Nephron progenitor cell (in vitro differentiated cells): ENCODE measurements at regions not wholly inside any gene's neighbourhood (a gene's known extent, or its start where the extent isn't known, plus 50 kb on each side); places are given as distances from the start of the nearest gene placed in this dataset.

Source experiments
- DNase-seq: peaks from one replicate; pipeline ENCODE4 v3.0.0; 2021
- H3K27ac Mint-ChIP-seq: 2 replicates; pipeline ENCODE4 v1.8.0; 2021; ENCODE audit warnings: mild to moderate bottlenecking, moderate library complexity, mixed read lengths
- H3K27me3 Mint-ChIP-seq: 2 replicates; pipeline ENCODE4 v1.8.0; 2021; ENCODE audit warnings: mild to moderate bottlenecking, low read depth, mixed read lengths; ENCODE audit not compliant: poor library complexity
- H3K36me3 Mint-ChIP-seq: 2 replicates; pipeline ENCODE4 v1.8.0; 2021; ENCODE audit warnings: low read depth, mixed read lengths
- H3K4me1 Mint-ChIP-seq: 2 replicates; pipeline ENCODE4 v1.8.0; 2021; ENCODE audit warnings: mixed read lengths
- H3K4me3 Mint-ChIP-seq: 2 replicates; pipeline ENCODE4 v1.8.0; 2021; ENCODE audit warnings: mild to moderate bottlenecking, moderate library complexity, mixed read lengths
- H3K9me3 Mint-ChIP-seq: 2 replicates; pipeline ENCODE4 v1.8.0; 2021; ENCODE audit warnings: mild to moderate bottlenecking, moderate library complexity, mixed read lengths
- CTCF ChIP-seq: fragments of 200-600 bp; sonication (generic); IDR thresholded peaks from 2 replicates; pipeline ENCODE4 v1.5.0; 2021; ENCODE audit warnings: antibody characterized with exemption

GRCh38 chr1:90784186-90784847 is 67.2 kb upstream of the BARHL2 start:
- DNase-seq = no peak
- Mint-ChIP-seq H3K4me1 (no peaks in the 10 kb centered on the region), H3K4me3 (no peak overlapping the region), H3K9me3 (peaks cover 3% of the 10 kb centered on the region), H3K27me3 (no peaks in the 10 kb centered on the region), H3K36me3 (no peaks in the 10 kb centered on the region), H3K27ac (no peak overlapping the region)
- TF ChIP-seq CTCF = no peak

- no peak overlapping the region for H3K27ac Mint-ChIP-seq
- H3K4me1 Mint-ChIP-seq = no peaks in the 10 kb centered on the region
- H3K4me3 Mint-ChIP-seq = no peak overlapping the region
- no peaks in the 10 kb centered on the region for H3K36me3 Mint-ChIP-seq
- no peak for DNase-seq
- no peak for TF ChIP-seq CTCF
- H3K9me3 Mint-ChIP-seq = no peaks in the 10 kb centered on the region
- peaks cover 3% of the 10 kb centered on the region for H3K27me3 Mint-ChIP-seq
Observed at GRCh38 chr1:90783181-90783580, 66.1 kb upstream of the BARHL2 start.

GRCh38 chr1:90782046-90782445 is 64.9 kb upstream of the BARHL2 start:
- H3K9me3 Mint-ChIP-seq = no peaks in the 10 kb centered on the region
- H3K27me3 Mint-ChIP-seq = peaks cover 8% of the 10 kb centered on the region
- no peaks in the 10 kb centered on the region for H3K36me3 Mint-ChIP-seq
- no peak overlapping the region for H3K27ac Mint-ChIP-seq
- DNase-seq = no peak
- TF ChIP-seq CTCF = no peak
- H3K4me1 Mint-ChIP-seq = no peaks in the 10 kb centered on the region
- H3K4me3 Mint-ChIP-seq = no peak overlapping the region

GRCh38 chr1:90781534-90781933 is 64.4 kb upstream of the BARHL2 start:
- Mint-ChIP-seq H3K27ac (no peak overlapping the region), H3K4me1 (no peaks in the 10 kb centered on the region), H3K36me3 (no peaks in the 10 kb centered on the region), H3K9me3 (no peaks in the 10 kb centered on the region), H3K27me3 (peaks cover 8% of the 10 kb centered on the region), H3K4me3 (no peak overlapping the region)
- DNase-seq = no peak
- no peak for TF ChIP-seq CTCF

- Mint-ChIP-seq H3K36me3 (no peaks in the 10 kb centered on the region), H3K27ac (no peak overlapping the region), H3K9me3 (no peaks in the 10 kb centered on the region), H3K27me3 (peaks cover 8% of the 10 kb centered on the region), H3K4me3 (no peak overlapping the region), H3K4me1 (no peaks in the 10 kb centered on the region)
- no peak for TF ChIP-seq CTCF
- DNase-seq = no peak
Observed at GRCh38 chr1:90780981-90781380, 63.9 kb upstream of the BARHL2 start.

GRCh38 chr1:90779573-90779972 is 62.5 kb upstream of the BARHL2 start:
- Mint-ChIP-seq H3K9me3 (no peaks in the 10 kb centered on the region), H3K4me1 (no peaks in the 10 kb centered on the region), H3K27me3 (peaks cover 8% of the 10 kb centered on the region), H3K4me3 (no peak overlapping the region), H3K27ac (no peak overlapping the region), H3K36me3 (no peaks in the 10 kb centered on the region)
- no peak for DNase-seq
- TF ChIP-seq CTCF = no peak
